HG03159 (cell line): ENCODE measurements at regions not wholly inside any gene's neighbourhood (a gene's known extent, or its start where the extent isn't known, plus 50 kb on each side); places are given as distances from the start of the nearest gene placed in this dataset.
"Not testable (repeated sequence)": the region's sequence is repeated elsewhere in the genome, so short reads cannot be mapped to it uniquely, and the experiment has no call there.

Experiments used
- ATAC-seq: cut with Tn5 transposase; IDR thresholded peaks from one replicate; pipeline ENCODE4 v1.9.1; 2021; ENCODE audit warnings: mild to moderate bottlenecking, moderate library complexity; ENCODE audit not compliant: unreplicated experiment

DNA sequence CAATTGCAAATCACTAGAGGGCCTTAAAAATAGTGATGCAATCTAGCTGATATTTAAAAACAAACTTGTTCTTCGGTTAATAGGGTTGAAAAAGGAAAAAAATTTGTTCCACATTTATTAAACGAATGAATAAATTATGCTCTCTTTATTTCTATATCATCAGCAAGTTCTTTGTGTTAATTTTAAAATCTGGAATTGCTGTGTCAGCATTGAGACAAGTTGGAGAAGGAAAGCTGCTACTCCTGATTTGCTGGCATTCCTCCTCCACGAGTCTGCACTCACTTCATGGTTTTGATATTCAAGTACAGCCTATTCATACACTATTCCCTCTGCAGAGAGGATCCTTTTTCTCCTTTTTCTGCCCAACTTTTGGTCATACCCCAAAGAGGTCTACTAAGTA is 117.6 kb downstream of the MRPL39 start:
- no peak for ATAC-seq

DNA sequence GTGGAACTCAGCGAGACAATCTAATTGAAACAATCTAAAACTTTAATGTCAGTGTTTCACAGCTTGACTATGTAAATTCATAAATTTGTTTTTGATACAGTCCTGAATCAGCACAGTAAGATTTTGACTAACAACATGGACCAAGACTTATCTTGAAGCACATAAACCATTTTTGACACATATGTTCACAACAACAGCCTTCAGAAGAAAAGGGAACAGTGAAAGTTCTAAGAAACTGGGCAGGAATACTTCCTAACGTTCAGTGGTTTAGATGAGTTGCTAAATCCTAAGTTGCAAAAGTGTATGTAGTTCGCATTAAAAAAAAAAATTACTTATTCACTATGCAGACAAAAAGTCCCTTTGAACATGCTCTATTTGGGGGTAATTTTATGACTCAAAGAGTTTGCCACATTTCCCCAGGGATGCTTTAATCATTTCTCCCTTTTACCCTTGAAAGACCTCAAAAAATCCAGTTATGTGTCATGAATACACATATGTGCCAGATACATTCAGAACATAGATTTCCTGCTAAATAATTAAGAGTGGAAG is 120.2 kb downstream of the MRPL39 start:
- peak; percentile 71 for ATAC-seq

DNA sequence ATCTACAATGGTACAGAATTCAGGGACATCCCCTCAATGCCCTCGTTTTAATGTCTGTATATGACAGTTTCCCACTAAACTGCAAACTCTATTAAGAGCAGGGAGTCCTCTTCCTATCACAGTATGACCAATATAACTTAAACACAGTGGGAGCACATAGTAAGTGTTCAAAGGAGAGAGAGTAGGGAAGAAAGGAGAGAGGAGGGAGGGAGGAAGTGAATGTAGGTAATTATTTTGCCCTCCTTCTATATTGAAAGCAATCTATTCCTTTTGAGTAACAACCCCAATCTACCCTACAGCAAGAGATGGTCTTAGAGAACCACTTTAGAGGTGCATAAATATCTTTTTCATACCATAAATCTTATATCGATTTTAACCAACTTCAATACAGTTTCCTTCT is 121.4 kb downstream of the MRPL39 start:
- ATAC-seq = no peak

DNA sequence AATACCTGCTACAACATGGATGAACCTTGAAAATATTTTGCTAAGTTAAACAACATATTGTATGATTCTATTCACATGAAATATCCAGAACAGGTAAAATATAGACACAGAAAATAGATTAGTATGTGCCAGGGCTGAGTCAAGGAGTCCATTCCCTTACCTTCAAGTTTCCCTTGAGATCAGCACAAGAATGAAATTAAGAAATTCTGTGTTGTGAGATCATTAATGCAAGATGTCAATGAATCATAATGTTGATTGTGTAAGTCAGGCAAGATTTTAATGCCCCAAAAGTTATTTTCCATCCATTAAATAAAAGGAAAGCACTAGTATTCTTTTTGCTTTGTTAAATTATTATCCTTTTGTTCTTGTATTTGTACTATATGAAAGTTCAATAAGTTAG is 139.4 kb downstream of the MRPL39 start:
- no peak for ATAC-seq

DNA sequence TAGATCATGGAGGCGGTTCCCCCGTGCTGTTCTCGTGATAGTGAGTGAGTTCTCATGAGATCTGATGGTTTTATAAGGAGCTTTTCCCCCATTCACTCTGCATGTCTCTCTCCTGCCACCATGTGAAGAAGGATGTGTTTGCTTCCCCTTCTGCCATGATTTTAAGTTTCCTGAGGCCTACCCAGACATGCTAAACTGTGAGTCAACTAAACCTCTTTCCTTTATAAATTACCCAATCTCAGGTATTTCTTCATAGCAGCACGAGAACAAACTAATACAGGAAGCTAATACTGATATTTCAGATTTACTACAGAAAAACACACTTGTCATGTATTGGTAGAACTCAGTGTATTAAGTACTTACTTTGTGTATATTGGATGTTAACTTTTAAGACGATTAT is 140.2 kb downstream of the MRPL39 start:
- not testable (repeated sequence) for ATAC-seq

DNA sequence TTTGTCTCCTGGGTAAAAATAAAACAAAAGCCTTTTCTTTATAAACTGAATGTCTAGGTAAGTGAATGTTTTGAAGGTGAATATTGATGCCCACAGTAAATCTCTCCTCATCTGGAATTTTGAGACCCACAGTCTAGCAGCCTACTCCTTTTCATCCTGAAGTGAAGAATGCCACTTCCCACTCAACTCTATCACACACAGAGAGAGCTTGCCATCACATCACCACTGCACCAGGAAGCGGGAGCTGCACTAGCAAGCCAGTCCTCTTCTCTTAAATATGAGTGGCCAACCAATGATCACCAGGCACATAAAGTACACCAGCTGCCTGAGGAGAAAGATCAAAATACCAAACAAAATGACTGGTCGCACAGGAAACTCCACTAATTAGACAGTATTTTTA is 140.8 kb downstream of the MRPL39 start:
- ATAC-seq = no peak

DNA sequence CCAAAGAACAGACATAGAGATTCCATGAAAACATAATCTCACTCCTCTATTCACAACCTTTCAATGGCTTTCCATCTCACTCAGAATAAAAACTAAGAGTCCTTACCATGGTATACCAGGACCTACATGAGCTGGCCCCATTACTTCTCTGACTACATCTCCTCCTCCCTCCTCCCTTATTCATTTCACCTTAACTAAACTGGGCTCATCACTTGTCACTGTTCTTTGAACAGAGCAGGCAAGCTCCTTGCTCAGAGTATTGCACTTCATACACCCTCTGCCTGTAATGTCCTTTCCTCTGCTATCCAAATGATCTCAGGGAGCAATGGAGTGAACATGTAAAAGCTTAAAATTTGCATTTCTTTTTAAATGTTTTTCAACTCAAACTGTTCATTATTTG is 142.0 kb downstream of the MRPL39 start:
- ATAC-seq = no peak

DNA sequence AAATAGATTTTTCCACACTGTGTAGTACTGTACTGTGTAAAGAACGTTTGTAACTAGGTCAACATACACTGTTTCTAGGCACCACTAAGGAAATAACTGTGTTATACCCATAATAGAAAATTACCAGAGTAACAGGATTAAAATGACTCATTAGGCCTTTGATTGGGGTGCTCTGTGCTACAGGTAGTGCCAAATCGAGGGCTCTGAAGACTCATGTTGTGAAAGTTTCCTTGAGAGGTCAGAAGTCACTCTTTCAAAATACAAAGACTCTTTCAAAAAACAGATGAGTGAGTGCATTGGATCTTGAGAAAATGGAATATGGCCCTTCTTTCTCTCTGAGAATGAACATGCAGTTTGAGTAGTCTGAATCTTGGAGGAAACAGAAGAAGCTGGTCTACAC is 143.0 kb downstream of the MRPL39 start:
- peak; percentile 67 for ATAC-seq

DNA sequence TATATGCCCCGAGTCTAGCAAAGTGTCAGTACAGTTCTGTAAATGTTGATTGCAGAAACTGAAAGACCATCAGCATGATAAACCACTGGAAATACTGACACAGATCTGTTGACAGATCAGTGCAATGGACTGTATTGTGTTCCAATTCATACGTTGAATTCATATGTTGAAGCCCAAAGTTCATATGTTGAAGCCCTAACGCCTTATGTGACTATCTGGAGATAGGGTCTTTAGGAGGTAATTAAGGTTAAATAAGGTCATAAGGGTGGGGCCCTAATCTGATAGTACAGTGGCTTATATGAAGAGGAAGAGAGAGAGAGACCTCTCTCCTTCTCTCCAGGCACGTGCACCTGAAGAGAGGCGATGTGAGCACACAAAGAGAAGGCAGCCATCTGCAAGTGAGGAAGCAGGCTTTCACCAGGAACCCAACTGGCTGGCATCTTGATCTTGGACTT is 144.7 kb downstream of the MRPL39 start:
- ATAC-seq = peak; percentile 56

DNA sequence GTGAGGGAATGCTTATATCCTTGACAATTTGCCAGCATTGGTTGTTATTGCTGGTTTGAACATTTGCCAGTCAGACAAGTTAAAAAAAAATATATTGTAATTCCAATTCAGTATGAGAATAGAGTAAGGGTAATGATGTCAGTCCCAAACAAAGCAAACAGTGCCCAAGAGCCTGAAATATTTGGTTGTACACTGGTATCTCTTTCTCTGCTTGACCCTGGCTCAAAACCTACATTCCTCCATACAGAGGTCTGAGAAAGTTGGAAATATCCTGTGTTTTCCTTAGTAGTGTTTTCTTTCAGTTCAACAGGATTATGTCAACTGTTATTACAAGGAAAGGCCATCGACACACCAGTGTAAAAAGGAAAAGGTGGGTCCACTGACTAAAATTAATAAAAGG is 145.6 kb downstream of the MRPL39 start:
- ATAC-seq = no peak

DNA sequence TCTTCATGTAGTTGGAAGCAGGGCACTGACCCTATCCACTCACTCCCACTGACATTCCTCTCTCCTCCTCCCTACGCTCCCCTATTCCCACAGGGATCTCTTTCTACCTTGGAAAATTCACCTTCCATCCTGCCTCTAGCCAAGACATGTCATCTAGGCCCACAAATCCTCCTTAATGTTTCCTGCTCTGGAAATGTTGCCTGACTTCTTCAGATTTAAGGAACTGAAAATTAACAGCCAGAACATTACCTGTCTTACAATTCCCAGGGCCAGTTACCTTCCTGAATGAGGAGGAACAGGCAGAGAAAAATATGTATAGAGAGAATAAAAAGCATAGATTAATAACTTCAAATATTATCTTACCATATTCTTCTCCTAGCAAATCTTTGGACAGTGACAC is 147.3 kb downstream of the MRPL39 start:
- no peak for ATAC-seq

DNA sequence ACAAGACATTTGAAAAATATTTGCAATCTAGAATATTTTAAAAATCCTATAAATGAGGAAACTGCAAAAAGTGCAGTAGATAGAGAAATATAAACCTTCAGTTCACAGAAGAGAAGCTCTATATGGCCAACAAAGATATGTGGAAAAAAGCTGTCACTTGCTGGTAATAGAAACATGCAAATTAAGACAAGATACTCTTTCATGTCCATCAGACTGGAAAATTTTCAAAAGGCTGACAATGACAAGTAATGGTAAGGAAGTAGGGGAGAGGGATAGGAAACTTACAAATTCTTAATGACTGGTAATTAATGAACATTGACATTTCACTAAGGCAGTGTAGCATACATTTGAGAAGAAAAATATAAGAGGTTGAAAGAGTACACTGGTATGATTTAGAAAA is 147.9 kb downstream of the MRPL39 start:
- no peak for ATAC-seq

DNA sequence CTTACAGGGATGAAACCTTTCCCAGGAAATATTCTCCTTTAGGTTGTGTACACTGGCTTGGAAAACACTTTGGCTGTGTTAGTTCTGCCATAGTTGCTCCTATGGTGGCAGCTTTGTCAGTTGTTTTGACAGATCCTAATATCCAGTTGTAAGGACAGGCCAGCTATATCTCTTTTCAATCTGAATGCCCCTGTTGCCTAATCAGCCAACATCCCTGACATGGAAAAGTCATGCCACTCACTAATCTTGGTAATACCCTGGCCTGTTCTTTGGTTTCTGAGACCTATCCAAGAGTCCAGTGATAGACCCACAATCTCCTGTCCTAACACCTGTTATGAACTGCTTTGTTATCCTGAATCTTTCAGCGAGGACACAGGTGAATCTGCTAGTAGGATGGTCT is 148.8 kb downstream of the MRPL39 start:
- ATAC-seq = no peak

DNA sequence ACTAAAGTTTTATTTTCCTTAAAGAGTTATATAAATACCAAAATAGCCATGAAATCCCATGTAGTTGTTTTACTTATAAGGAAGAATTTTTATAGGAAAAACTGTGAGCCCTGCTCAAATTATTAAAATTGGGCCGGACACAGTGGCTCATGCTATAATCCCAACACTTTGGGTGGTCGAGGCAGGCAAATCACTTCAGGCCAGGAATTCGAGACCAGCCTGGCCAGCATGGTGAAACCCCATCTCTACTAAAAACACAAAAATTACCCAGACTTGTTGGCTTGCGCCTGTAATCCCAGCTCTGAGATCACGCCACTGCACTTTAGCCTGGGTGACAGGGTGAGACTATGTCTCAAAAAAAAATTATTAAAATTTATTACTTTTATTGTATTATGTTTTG is 149.3 kb downstream of the MRPL39 start:
- no peak for ATAC-seq

DNA sequence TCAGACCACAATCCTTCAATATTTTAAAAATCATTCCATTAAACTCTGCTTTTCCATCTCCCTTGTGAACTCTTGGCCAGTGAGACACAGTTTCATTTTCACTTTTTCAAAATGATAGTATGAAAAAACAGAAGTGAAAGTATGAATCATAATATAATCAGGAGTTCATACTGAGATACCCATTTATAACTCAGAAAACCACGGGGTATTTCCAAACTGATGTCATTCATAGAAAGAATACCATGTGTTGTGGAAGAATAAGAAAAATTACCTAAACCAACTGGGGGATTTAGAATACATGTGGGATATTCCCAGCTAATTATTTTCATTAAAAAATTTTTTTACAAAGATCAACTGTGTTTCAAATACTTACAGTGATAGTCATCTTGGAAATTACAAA is 149.9 kb downstream of the MRPL39 start:
- peak; percentile 67 for ATAC-seq

DNA sequence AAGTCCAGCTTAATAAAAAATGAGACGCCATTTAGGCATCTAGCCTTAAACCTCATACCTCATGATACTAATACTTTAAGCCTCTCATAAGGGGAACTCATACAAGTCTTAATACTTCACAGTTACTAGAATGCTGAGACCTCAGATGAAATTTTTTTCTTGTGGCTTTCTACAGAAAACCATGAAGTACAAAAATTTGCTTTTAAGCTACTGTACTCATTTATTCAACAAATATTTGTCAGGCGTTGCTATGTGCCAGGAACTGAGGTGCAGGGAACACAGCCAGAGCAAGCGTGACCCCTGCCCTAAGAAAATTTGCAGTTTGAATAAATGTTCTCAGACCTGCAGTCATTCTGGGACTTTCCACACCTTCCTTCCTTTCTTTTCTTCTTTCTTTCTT is 150.6 kb downstream of the MRPL39 start:
- ATAC-seq = peak; percentile 60

DNA sequence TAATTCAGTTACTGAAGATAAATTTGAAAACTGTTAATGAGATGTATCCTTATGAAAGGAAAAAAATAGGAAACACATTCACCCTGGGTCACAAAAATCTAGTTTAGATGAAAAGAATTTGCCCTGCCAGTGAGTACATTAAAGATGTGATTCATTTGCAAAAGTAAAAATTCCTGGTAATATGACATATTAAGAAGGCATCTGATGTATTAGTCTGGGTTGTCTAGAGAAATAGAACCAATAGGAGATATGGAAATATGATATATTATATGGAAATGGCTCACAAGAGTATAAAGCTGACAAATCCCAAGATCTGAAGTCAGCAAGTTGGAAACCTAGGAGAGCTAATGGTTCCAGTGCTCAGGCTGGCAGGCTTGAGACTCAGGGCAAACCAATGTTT is 153.8 kb downstream of the MRPL39 start:
- ATAC-seq = no peak

DNA sequence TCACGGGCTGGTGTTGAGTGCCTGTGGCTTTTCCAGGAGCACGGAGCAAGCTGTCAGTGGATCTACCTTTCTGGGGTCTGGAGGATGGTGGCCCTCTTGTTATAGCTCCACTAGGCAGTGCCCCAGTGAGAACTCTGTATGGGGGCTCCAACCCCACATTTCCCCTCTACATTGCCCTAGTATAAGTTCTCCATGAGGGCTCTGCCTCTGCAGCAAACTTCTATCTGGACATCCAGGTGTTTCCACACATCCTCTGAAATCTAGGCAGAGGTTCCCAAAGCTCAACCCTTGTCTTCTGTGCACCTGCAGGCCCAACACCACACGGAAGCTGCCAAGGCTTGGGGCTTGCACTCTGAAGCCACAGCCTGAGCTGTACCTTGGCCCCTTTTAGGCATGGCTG is 157.3 kb downstream of the MRPL39 start:
- no peak for ATAC-seq

DNA sequence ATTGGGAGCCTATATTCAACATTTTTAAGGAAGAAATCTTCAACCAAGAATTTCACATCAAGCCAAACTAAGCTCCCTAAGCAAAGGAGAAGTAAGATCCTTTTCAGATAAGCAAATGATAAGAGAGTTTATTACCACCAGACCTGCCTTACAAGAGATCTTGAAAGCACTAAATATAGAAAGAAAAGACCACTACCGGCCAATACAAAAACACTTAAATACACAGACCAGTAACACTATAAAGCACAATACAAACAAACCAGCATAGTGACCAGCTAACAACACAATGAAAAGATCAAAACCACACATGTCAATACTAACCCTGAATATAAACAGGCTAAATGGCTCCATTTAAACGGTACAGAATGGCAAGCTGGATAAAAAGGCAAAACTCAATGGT is 165.4 kb downstream of the MRPL39 start:
- no peak for ATAC-seq

DNA sequence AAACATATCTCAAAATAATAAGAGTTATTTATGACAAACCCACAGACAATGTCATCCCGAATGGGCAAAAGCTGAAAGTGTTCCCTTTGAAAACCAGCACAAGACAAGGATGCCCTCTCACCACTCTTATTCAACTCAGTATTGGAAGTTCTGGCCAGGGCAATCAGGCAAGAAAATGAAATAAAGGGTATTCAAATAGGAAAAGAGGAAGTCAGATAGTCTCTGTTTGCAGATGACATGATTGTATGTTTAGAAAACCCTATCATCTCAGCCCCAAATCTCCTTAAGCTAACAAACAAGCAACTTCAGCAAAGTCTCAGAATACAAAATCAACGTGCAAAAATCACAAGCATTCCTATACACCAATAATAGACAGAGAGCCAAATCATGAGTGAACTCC is 169.8 kb downstream of the MRPL39 start:
- not testable (repeated sequence) for ATAC-seq

DNA sequence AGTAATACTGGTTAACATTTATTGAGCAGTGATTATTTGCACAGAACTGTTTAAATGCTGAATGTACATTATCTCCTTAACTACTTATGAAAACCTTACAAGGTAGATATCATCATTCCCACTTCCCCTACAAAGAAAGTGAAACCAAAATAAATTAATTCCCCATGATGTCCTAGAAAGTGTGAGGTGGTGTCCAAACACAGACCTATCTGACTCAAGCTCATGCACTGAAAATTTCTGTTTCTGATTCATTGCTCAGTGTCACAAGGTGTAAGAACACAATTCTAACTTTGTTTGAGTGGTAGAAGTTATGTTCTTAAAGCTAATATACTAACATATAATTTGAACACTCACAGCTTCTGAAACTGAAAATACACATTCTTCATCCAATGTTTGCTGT is 178.7 kb downstream of the MRPL39 start:
- peak; percentile 48 for ATAC-seq

DNA sequence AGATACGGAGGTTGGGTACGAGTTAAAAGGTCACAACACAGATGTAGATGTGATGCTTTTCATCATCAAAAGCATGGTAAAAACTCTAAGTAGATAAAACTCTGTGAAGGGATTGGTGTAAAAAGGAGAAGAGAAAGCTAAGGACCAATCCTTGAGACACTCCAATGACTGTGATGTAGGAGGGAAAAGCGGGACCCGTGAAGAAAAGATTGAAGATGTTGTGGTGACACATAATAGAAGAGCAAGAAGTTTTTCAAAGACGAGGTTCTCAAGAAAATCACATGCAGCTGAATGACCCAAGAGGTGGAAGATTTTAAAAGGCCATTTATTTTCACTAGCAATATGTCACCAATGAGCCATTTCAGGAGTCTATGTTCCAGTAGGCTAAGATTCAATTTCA is 179.5 kb downstream of the MRPL39 start:
- no peak for ATAC-seq

DNA sequence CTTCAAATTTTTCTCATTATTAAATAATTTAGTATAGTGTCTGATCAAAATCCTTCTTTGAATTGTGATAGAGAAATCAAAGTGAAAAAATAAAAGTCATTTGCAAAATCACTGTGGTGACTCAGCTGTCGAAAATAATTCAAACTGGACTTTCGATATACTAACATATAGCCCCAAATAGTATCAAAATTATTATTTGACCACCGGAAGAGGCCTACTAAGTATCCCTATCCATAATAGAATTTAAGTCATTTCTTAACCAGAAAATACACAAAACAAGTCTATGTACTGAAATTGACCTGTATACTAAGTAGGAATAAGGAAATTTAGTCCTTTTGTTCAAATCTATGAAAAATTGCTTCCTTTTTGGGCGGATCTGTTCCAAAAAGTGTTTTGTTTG is 180.7 kb downstream of the MRPL39 start:
- ATAC-seq = no peak

DNA sequence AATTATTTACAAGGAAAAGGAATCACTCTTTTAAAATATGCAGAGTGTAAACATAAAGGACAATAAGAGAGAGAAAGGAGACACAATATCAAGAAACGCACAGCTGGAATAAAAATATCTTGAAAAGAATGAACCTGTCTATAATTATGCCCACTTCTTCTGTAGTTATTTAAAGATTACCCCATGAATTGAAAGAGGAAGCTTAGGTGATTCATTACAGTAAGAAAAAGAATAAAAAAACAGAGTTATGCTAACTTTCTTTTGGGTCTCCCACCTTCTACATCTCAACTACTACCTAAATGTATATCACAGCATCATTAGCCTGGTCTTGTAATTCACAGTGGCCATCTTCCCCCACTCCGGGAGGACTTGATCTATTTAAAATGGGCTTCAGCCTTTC is 182.1 kb downstream of the MRPL39 start:
- ATAC-seq = no peak
